ENCODE measurements at regions not wholly inside any gene's neighbourhood (a gene's known extent, or its start where the extent isn't known, plus 50 kb on each side); places are given as distances from the start of the nearest gene placed in this dataset.

- no peak for TF ChIP-seq CTCF (IDR thresholded peaks at IDR 0.05)
- TF ChIP-seq POLR2A (IDR thresholded peaks at IDR 0.05), result no peak
Measured at GRCh38 chr11:112785149-112785548, 176.1 kb upstream of the NCAM1 start.
